Suprapubic skin (tissue), 3 donors: ENCODE measurements at regions not wholly inside any gene's neighbourhood (a gene's known extent, or its start where the extent isn't known, plus 50 kb on each side); places are given as distances from the start of the nearest gene placed in this dataset.

Experiments
- CTCF ChIP-seq, 2 donors: fragments of 200-600 bp in 1 of 2; fragments of 450-650 bp in 1 of 2; sonication (generic) in 1 of 2; IDR thresholded peaks; one replicate each; pipeline ENCODE4 v1.5.1; 2016 to 2019; ENCODE audit warnings: antibody characterized with exemption in 2 of 2, mild to moderate bottlenecking in 1 of 2, moderate library complexity in 1 of 2
- EP300 ChIP-seq: sonication (generic); formaldehyde crosslinking; IDR thresholded peaks from one replicate; pipeline ENCODE4 v1.6.1; 2017; ENCODE audit warnings: antibody characterized with exemption
- POLR2A ChIP-seq, 2 donors: fragments of 450-650 bp; IDR thresholded peaks; one replicate each; pipeline ENCODE4 v1.6.1; 2017; ENCODE audit warnings: antibody characterized with exemption in 2 of 2, mild to moderate bottlenecking in 2 of 2, moderate library complexity in 2 of 2

GRCh38 chr2:191618046-191618780, 59.7 kb upstream of the NABP1 start:
- TF ChIP-seq EP300 (no peak), CTCF (IDR thresholded peaks at IDR 0.05) (no peak), POLR2A (IDR thresholded peaks at IDR 0.05) (no peak)
